K562 (cell line): ENCODE measurements at regions not wholly inside any gene's neighbourhood (a gene's known extent, or its start where the extent isn't known, plus 50 kb on each side); places are given as distances from the start of the nearest gene placed in this dataset.

ENCODE experiments used
- ATAC-seq: fragments of 200-7000 bp; cut with Tn5 transposase; 3 replicates; pipeline ENCODE4 v1.9.1; 2020; ENCODE audit warnings: moderate library complexity
- BruUV-seq: library from RNA; stranded (reverse); fragments of 400-500 nt; replicated peaks from 2 replicates; lab custom pipeline; 2021; lab: Mats Ljungman, UMichigan
- CTCF ChIA-PET: fragments of 300-600 bp; formaldehyde crosslinking; extraction: SDS; loops from one replicate; lab custom pipeline; 2021; ENCODE audit warnings: low intra/inter-chr PET ratio; lab: Yijun Ruan, JAX
- POLR2A ChIA-PET: fragments of 300-600, 350-650 bp; sonication (Branson Sonifier 250); formaldehyde crosslinking; extraction: SDS; loops from one replicate; lab custom pipeline; 2021; ENCODE audit warnings: antibody characterized with exemption, inconsistent platforms; lab: Yijun Ruan, JAX
- DNase-seq, 4 experiments: peaks; one replicate each; pipeline versions ENCODE4 v3.0.0 to v3.0.0-alpha.2; 2011 to 2018; ENCODE audit warnings: low spot score in 3 of 4, mixed read lengths in 3 of 4; ENCODE audit errors: extremely low read depth in 1 of 4
- FAIRE-seq: peaks from 2 replicates; lab custom pipeline; 2011; peaks lifted over from hg19 to GRCh38; lab: Jason Lieb, UNC
- H2AFZ ChIP-seq: 2 replicates; pipeline ENCODE4 v1.6.0; 2011; ENCODE audit warnings: low read depth, low read length, control low read depth, inconsistent platforms
- H3K27ac ChIP-seq: fragments of 200-600 bp; 3 replicates; pipeline ENCODE4 v1.8.0; 2011; ENCODE audit warnings: low read depth, mild to moderate bottlenecking, control low read depth, inconsistent platforms, low read length, moderate library complexity, mixed read lengths; ENCODE audit errors: extremely low read depth
- H3K27me3 ChIP-seq, 2 experiments: fragments of 300-600 bp in 1 of 2; 2 replicates in 1 of 2; 3 replicates in 1 of 2; pipeline versions ENCODE4 v1.6.0 to v1.8.0; 2011; ENCODE audit warnings: inconsistent platforms in 2 of 2, low read length in 2 of 2, mild to moderate bottlenecking in 1 of 2, mixed read lengths in 1 of 2, moderate library complexity in 1 of 2; ENCODE audit not compliant: control insufficient read depth in 2 of 2, insufficient read depth in 2 of 2
- H3K36me3 ChIP-seq: fragments of 300-600 bp; 3 replicates; pipeline ENCODE4 v1.8.0; 2011; ENCODE audit warnings: mild to moderate bottlenecking, low read length, inconsistent platforms; ENCODE audit not compliant: control insufficient read depth, insufficient read depth
- H3K4me1 ChIP-seq, 2 experiments: fragments of 200-600 bp in 1 of 2; replicated peaks in 1 of 2; 2 replicates in 1 of 2; 3 replicates in 1 of 2; pipeline versions ENCODE4 v1.5.1 to v1.8.0; 2011; ENCODE audit warnings: inconsistent platforms in 2 of 2, low read length in 2 of 2, mild to moderate bottlenecking in 1 of 2, mixed read lengths in 1 of 2, moderate library complexity in 1 of 2; ENCODE audit not compliant: control insufficient read depth in 2 of 2, insufficient read depth in 2 of 2
- H3K4me2 ChIP-seq: 2 replicates; pipeline ENCODE4 v1.6.1; 2011; ENCODE audit warnings: low read length, control low read depth, inconsistent platforms, mixed read lengths; ENCODE audit not compliant: insufficient read depth
- H3K4me3 ChIP-seq: fragments of 200-600 bp; sonication (generic), shearing (Covaris generic); 2 replicates; pipeline ENCODE4 v1.5.1; 2016; ENCODE audit warnings: control low read depth, inconsistent platforms
- H3K79me2 ChIP-seq: fragments of 200-600 bp; 3 replicates; pipeline ENCODE4 v1.8.0; 2011; ENCODE audit warnings: low read length, inconsistent platforms; ENCODE audit not compliant: control insufficient read depth, insufficient read depth
- H3K9ac ChIP-seq, 2 experiments: 2 replicates each; pipeline versions ENCODE4 v1.6.0 to v1.6.1; 2011; ENCODE audit warnings: low read depth in 2 of 2, low read length in 2 of 2, control low read depth in 1 of 2, inconsistent platforms in 1 of 2, mild to moderate bottlenecking in 1 of 2, mixed read lengths in 1 of 2; ENCODE audit not compliant: insufficient read depth in 1 of 2
- H3K9me1 ChIP-seq: one replicate; pipeline ENCODE4 v1.6.0; 2011; ENCODE audit warnings: inconsistent platforms, mild to moderate bottlenecking, low read length, moderate library complexity; ENCODE audit not compliant: control insufficient read depth, insufficient read depth
- H3K9me3 ChIP-seq: replicated peaks from 2 replicates; pipeline ENCODE4 v1.5.1; 2011; ENCODE audit warnings: low read depth, low read length, inconsistent platforms; ENCODE audit not compliant: control insufficient read depth, insufficient read depth
- H4K20me1 ChIP-seq: replicated peaks from 2 replicates; pipeline ENCODE4 v1.6.1; 2011; ENCODE audit warnings: low read length, inconsistent platforms, mixed read lengths; ENCODE audit not compliant: control insufficient read depth, insufficient read depth
- BRD9 ChIP-seq: fragments of 450-650 bp; IDR thresholded peaks from 2 replicates; pipeline ENCODE4 v1.6.1; 2018; ENCODE audit warnings: low read depth; ENCODE audit not compliant: partially characterized antibody
- CBX8 ChIP-seq: fragments of 200-600 bp; sonication (generic); IDR thresholded peaks from 2 replicates; pipeline ENCODE4 v1.6.1; 2012; ENCODE audit warnings: borderline replicate concordance, mixed run types, low read depth, mild to moderate bottlenecking, moderate library complexity, mixed read lengths, low read length, control low read depth, inconsistent platforms; ENCODE audit not compliant: poor library complexity, severe bottlenecking; ENCODE audit errors: extremely low read depth
- DACH1 ChIP-seq: fragments of 450-650 bp; IDR thresholded peaks from 2 replicates; pipeline ENCODE4 v1.6.1; 2018; ENCODE audit not compliant: partially characterized antibody
- FOXM1 ChIP-seq, 2 experiments: fragments of 450-650 bp in 1 of 2; sonication (generic) in 1 of 2; formaldehyde crosslinking in 1 of 2; IDR thresholded peaks; 2 replicates each; pipeline versions ENCODE4 v1.6.1 to v1.9.0; 2017 to 2022; ENCODE audit warnings: low read depth in 2 of 2, mild to moderate bottlenecking in 2 of 2, missing genetic modification reagents in 1 of 2, moderate library complexity in 1 of 2
- GTF2E2 ChIP-seq: fragments of 200-800 bp; sonication (Bioruptor generic); IDR thresholded peaks from 2 replicates; pipeline ENCODE4 v1.6.1; 2016; ENCODE audit warnings: missing genetic modification characterization, missing compliant biosample characterization
- HOMEZ ChIP-seq: fragments of 250-450 bp; sonication (Bioruptor Pico); IDR thresholded peaks from 2 replicates; pipeline ENCODE4 v1.4.0; 2020; ENCODE audit warnings: mild to moderate bottlenecking, moderate library complexity
- RB1 ChIP-seq: fragments of 450-650 bp; IDR thresholded peaks from 2 replicates; pipeline ENCODE4 v1.6.1; 2017; ENCODE audit warnings: low read depth, mild to moderate bottlenecking
- RFX5 ChIP-seq: IDR thresholded peaks from 2 replicates; pipeline ENCODE4 v1.6.1; 2011; ENCODE audit warnings: low read depth, mild to moderate bottlenecking, improper control_type of control experiment, low read length
- RHOXF2B ChIP-seq: fragments of 250-450 bp; sonication (Bioruptor Pico); conservative IDR thresholded peaks from 2 replicates; pipeline ENCODE4 v1.5.1; 2021
- TAF1 ChIP-seq: IDR thresholded peaks from 2 replicates; pipeline ENCODE4 v1.6.1; 2011; ENCODE audit warnings: mild to moderate bottlenecking, low read length, moderate library complexity; ENCODE audit not compliant: insufficient read depth, control insufficient read depth, severe bottlenecking; ENCODE audit errors: extremely low read depth
- TFAM ChIP-seq: fragments of 250-450 bp; sonication (Bioruptor Pico); conservative IDR thresholded peaks from 2 replicates; pipeline ENCODE4 v1.5.0; 2021; ENCODE audit warnings: mild to moderate bottlenecking, moderate library complexity
- TRIM25 ChIP-seq: fragments of 450-650 bp; IDR thresholded peaks from 2 replicates; pipeline ENCODE4 v1.7.0; 2016; ENCODE audit warnings: borderline replicate concordance
- WHSC1 ChIP-seq: IDR thresholded peaks from one replicate; pipeline ENCODE4 v1.6.1; 2012; ENCODE audit warnings: low read length, control low read depth, inconsistent platforms
- XRCC4 ChIP-seq: IDR thresholded peaks from one replicate; pipeline ENCODE4 v1.6.1; 2011; ENCODE audit not compliant: insufficient read depth, insufficient read length; ENCODE audit errors: extremely low read depth
- ZFX ChIP-seq: sonication (generic); formaldehyde crosslinking; IDR thresholded peaks from 2 replicates; pipeline ENCODE4 v1.8.0; 2022; ENCODE audit warnings: mild to moderate bottlenecking, missing genetic modification reagents, moderate library complexity
- ZNF253 ChIP-seq: fragments of 250-450 bp; sonication (Bioruptor Pico); conservative IDR thresholded peaks from 2 replicates; pipeline ENCODE4 v1.6.1; 2021; ENCODE audit warnings: mild to moderate bottlenecking
- ZNF586 ChIP-seq: fragments of 450-650 bp; formaldehyde crosslinking; conservative IDR thresholded peaks from 2 replicates; pipeline ENCODE4 v1.4.0; 2020; ENCODE audit warnings: mild to moderate bottlenecking, moderate library complexity
- WGBS: fragments of 100-300 bp; shearing (Covaris generic); methylation state at CpG from one replicate; pipeline ENCODE4 v1.1.6; 2016; ENCODE audit warnings: low coverage, mixed read lengths; ENCODE audit not compliant: insufficient coverage; ENCODE audit errors: missing lambda C conversion rate; 5-methylcytosine and 5-hydroxymethylcytosine counted together
- in situ Hi-C: fragments of 300-500 bp; cut with MboI; formaldehyde crosslinking; loops from 4 replicates; pipeline ENCODE4 v1.15.0; 2018; ENCODE audit warnings: inconsistent platforms, mixed read lengths
- intact Hi-C: fragments of 100-400 bp; cut with micrococcal nuclease; formaldehyde crosslinking; loops from 2 replicates; pipeline ENCODE4 v1.14.2; 2022

GRCh38 chr12:13307143-13307816, 110.8 kb downstream of the EMP1 start (continued):
- TF ChIP-seq HOMEZ (CRISPR knock-in tag) (no peak), ZNF253 (CRISPR knock-in tag) (no peak)

- H3K4me1 ChIP-seq: no peaks in the 10 kb centered on the region
- no peaks in the 10 kb centered on the region for H3K27me3 ChIP-seq
- ATAC-seq (no peak), DNase-seq (no peak), FAIRE-seq (no peak)
- intact Hi-C loops (no loop called here), in situ Hi-C loops (no loop called here)
- 0% methylated on average over 2 of the region's 2 CpGs for WGBS
- no peak overlapping the region for H3K4me2 ChIP-seq
- ChIA-PET CTCF (no interaction called here), POLR2A (interaction anchor here (0.6 kb wide), 1 partner anchor 82 kb away, joined by 3 read pairs; no protein-coding TSS in a partner anchor)
- H3K27ac ChIP-seq: no peak overlapping the region
- no TSS peak for BruUV-seq
- no peak overlapping the region for H3K9ac ChIP-seq
- no peaks in the 10 kb centered on the region for H3K9me1 ChIP-seq
- H4K20me1 ChIP-seq: no peaks in the 10 kb centered on the region
- H3K9me3 ChIP-seq: no peaks in the 10 kb centered on the region
- H3K79me2 ChIP-seq: no peaks in the 10 kb centered on the region
- H3K4me3 ChIP-seq: no peak overlapping the region
- no peaks in the 10 kb centered on the region for H3K36me3 ChIP-seq
- no peak overlapping the region for H2AFZ ChIP-seq
- TF ChIP-seq ZFX (CRISPR knock-in tag): no peak
- TF ChIP-seq TAF1: no peak
- TF ChIP-seq CBX8: no peak
- no peak for TF ChIP-seq RB1
- no peak for TF ChIP-seq WHSC1
- no peak for TF ChIP-seq TRIM25
- TF ChIP-seq RFX5: no peak
- TF ChIP-seq BRD9: no peak
- TF ChIP-seq DACH1: no peak
- TF ChIP-seq FOXM1 (IDR thresholded peaks at IDR 0.05; ENCODE audit: low read depth): no peak
- no peak for TF ChIP-seq FOXM1 (CRISPR knock-in tag; IDR thresholded peaks at IDR 0.05; ENCODE audit: low read depth)
- TF ChIP-seq ZNF586 (CRISPR knock-in tag): no peak
- no peak for TF ChIP-seq RHOXF2B (CRISPR knock-in tag)
- TF ChIP-seq GTF2E2 (tag): no peak
- no peak for TF ChIP-seq TFAM (CRISPR knock-in tag)
- no peak for TF ChIP-seq XRCC4
Observed at GRCh38 chr12:13304924-13305323, 108.4 kb downstream of the EMP1 start.
